ENCODE measurements at regions not wholly inside any gene's neighbourhood (a gene's known extent, or its start where the extent isn't known, plus 50 kb on each side); places are given as distances from the start of the nearest gene placed in this dataset.

DNA sequence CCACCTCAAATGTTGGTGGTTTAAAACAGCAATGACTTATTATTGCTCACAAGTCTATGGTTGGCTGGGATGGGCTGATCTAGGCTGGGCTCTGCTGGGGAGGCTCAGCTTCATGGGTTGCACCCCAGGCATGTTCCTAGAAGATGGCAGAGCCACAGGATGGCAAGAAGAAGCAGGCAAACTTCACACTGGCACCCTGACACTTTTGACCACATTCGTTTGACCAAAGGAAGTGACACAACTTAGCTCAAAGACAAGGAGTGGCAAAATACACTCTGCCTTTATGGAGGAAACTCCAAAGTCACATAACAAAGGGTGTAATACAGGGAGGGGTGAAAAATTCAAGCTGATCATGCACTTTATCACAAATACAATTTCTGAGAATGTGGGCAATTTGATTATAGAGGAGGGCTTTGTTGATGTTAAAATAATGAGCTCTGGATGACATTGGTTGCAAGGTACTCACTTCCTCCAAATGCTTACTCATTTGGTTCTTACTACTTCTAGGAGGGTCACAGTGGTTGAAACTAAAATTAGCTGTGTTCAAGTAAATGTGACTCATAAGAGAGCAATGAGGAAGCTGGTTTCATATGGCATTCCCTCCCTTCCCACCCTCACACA, 249.2 kb upstream of the RPS6KA3 start:
- TF ChIP-seq, protein P1, sequence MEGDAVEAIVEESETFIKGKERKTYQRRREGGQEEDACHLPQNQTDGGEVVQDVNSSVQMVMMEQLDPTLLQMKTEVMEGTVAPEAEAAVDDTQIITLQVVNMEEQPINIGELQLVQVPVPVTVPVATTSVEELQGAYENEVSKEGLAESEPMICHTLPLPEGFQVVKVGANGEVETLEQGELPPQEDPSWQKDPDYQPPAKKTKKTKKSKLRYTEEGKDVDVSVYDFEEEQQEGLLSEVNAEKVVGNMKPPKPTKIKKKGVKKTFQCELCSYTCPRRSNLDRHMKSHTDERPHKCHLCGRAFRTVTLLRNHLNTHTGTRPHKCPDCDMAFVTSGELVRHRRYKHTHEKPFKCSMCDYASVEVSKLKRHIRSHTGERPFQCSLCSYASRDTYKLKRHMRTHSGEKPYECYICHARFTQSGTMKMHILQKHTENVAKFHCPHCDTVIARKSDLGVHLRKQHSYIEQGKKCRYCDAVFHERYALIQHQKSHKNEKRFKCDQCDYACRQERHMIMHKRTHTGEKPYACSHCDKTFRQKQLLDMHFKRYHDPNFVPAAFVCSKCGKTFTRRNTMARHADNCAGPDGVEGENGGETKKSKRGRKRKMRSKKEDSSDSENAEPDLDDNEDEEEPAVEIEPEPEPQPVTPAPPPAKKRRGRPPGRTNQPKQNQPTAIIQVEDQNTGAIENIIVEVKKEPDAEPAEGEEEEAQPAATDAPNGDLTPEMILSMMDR (IDR thresholded peaks at IDR 0.05; ENCODE audit: insufficient read depth, low read length, poor library complexity, severe bottlenecking): no peak
- Histone ChIP-seq H3K4me3 (replicated peaks; ENCODE audit: low read depth, low read length) (no peak overlapping the region), H3K36me3 (ENCODE audit: control insufficient read depth, insufficient read depth, low read length) (no peaks in the 10 kb centered on the region), H3K27me3 (replicated peaks; ENCODE audit: control insufficient read depth, insufficient read depth, low read length) (no peaks in the 10 kb centered on the region)
- DNase-seq (ENCODE audit: extremely low read depth, insufficient read length): peak; percentile 49

DNA sequence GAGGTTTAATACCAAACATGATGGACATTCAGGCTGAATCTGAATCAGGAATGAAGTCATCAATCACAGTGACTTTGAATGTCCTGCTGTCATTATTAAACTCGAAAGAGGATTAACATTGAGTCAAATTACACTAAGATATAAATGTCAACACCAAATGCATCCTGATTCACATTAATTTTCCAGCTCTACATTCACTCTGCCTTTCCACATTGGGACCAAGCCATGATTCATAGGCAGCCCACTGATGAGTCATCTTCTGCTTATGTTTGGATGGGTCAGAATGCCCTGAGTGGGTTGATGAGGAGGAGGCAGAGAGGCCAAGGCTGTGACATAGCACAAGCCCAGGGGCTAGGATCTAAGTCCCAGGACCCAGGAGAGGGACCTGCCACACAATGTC, 247.6 kb upstream of the RPS6KA3 start:
- H3K36me3 ChIP-seq (ENCODE audit: control insufficient read depth, insufficient read depth, low read length): no peaks in the 10 kb centered on the region
- no peaks in the 10 kb centered on the region; the same call in 1 of the 2 replicates for H3K27me3 ChIP-seq (replicated peaks; ENCODE audit: control insufficient read depth, insufficient read depth, low read length)
- H3K4me3 ChIP-seq (replicated peaks; ENCODE audit: low read depth, low read length): no peak overlapping the region

DNA sequence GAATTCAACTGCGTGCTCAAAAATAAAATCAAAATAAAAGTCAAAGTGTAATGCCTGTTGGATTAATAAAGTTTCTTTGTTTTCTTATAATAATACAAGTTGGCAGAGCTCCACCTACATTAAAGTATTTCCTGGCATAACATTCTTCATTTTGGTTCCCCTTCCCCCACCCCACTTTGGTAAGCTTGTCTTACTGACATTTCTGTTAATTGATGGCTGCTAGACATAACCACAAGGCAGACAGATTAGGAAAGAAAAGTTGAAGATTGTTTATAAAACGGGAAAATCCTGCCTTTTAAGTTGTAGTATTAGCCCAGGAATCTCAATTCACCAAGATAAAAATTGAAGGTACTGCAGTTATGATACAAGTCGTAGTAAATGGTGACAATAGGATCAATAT, 246.5 kb upstream of the RPS6KA3 start:
- H3K36me3 ChIP-seq (ENCODE audit: control insufficient read depth, insufficient read depth, low read length): no peaks in the 10 kb centered on the region
- DNase-seq (ENCODE audit: extremely low read depth, insufficient read length): no peak
- H3K27me3 ChIP-seq (replicated peaks; ENCODE audit: control insufficient read depth, insufficient read depth, low read length): no peaks in the 10 kb centered on the region; the same call in 1 of the 2 replicates
- no peak overlapping the region for H3K4me3 ChIP-seq (replicated peaks; ENCODE audit: low read depth, low read length)
- TF ChIP-seq, protein P1 (IDR thresholded peaks at IDR 0.05; ENCODE audit: insufficient read depth, low read length, poor library complexity, severe bottlenecking): no peak

More for the DNA sequence above, 247.6 kb upstream of the RPS6KA3 start:
- DNase-seq (ENCODE audit: extremely low read depth, insufficient read length): no peak
- TF ChIP-seq, protein P1 (IDR thresholded peaks at IDR 0.05; ENCODE audit: insufficient read depth, low read length, poor library complexity, severe bottlenecking): no peak

DNA sequence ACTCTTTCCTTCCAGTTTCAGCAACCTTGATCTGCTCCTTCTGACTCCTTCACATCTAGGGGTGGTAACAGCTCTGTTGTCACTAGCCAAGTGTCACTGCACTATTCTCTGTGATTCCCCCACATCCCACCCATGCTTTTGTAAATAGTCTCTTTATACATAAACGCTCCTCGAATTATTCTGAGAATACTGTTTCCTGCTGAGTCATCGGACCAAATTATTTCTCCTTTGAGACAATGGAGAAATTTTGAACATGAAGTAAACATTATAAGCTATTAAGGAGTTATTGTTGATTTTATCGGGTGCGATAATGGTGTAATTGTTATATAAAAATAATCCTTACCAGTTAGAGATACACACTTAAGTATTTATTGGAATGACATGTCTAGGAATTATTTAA, 245.1 kb upstream of the RPS6KA3 start:
- TF ChIP-seq, protein P1 (IDR thresholded peaks at IDR 0.05; ENCODE audit: insufficient read depth, low read length, poor library complexity, severe bottlenecking): no peak
- Histone ChIP-seq H3K27me3 (replicated peaks; ENCODE audit: control insufficient read depth, insufficient read depth, low read length) (no peaks in the 10 kb centered on the region; the same call in 1 of the 2 replicates), H3K4me3 (replicated peaks; ENCODE audit: low read depth, low read length) (no peak overlapping the region), H3K36me3 (ENCODE audit: control insufficient read depth, insufficient read depth, low read length) (no peaks in the 10 kb centered on the region)
- DNase-seq (ENCODE audit: extremely low read depth, insufficient read length): no peak

GRCh38 chrX:20507901-20508620, 241.4 kb upstream of the RPS6KA3 start:
- H3K36me3 ChIP-seq (ENCODE audit: control insufficient read depth, insufficient read depth, low read length): no peaks in the 10 kb centered on the region

More at GRCh38 chrX:20507901-20508620, 241.4 kb upstream of the RPS6KA3 start:
- Histone ChIP-seq H3K27me3 (replicated peaks; ENCODE audit: control insufficient read depth, insufficient read depth, low read length) (no peaks in the 10 kb centered on the region; the same call in 1 of the 2 replicates), H3K4me3 (replicated peaks; ENCODE audit: low read depth, low read length) (no peak overlapping the region)
- TF ChIP-seq, protein P1 (IDR thresholded peaks at IDR 0.05; ENCODE audit: insufficient read depth, low read length, poor library complexity, severe bottlenecking): no peak
- no peak for DNase-seq (ENCODE audit: extremely low read depth, insufficient read length)
